OCI-LY1 (cell line): ENCODE measurements at regions not wholly inside any gene's neighbourhood (a gene's known extent, or its start where the extent isn't known, plus 50 kb on each side); places are given as distances from the start of the nearest gene placed in this dataset.

ENCODE experiments used
- EZH2 ChIP-seq: fragments of 200-600 bp; sonication (generic), shearing (Covaris generic); IDR thresholded peaks from 2 replicates; pipeline ENCODE4 v1.8.0; 2017; ENCODE audit warnings: borderline replicate concordance, mixed run types, mild to moderate bottlenecking, antibody characterized with exemption, low read length, moderate library complexity, mixed read lengths
- TF ChIP-seq, protein P1 (sequence below): fragments of 200-600 bp; sonication (generic), shearing (Covaris generic); IDR thresholded peaks from 2 replicates; pipeline ENCODE4 v1.5.1; 2017; ENCODE audit warnings: mild to moderate bottlenecking, antibody characterized with exemption, low read length, moderate library complexity, mixed read lengths

DNA sequence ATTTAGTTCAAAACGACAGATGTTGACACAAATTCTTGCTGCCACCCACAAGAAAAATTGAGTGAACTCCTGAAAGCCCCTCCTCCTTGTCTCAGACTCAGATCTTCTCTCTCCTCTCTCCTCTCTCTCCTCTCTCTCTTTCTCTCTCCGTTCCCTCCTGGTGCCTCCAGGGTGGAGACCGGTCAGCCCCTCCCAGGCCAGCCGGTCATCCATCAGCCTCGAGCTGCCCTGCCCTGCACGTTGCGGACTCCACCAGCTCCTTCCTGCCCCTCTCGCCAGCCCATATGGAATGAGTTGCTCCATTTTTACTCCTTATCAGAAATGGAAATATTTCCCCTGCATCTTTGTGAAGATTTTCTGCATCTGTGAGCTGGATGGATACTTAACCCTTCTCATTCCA, 103.8 kb downstream of the TBX5 start:
- TF ChIP-seq, protein P1, sequence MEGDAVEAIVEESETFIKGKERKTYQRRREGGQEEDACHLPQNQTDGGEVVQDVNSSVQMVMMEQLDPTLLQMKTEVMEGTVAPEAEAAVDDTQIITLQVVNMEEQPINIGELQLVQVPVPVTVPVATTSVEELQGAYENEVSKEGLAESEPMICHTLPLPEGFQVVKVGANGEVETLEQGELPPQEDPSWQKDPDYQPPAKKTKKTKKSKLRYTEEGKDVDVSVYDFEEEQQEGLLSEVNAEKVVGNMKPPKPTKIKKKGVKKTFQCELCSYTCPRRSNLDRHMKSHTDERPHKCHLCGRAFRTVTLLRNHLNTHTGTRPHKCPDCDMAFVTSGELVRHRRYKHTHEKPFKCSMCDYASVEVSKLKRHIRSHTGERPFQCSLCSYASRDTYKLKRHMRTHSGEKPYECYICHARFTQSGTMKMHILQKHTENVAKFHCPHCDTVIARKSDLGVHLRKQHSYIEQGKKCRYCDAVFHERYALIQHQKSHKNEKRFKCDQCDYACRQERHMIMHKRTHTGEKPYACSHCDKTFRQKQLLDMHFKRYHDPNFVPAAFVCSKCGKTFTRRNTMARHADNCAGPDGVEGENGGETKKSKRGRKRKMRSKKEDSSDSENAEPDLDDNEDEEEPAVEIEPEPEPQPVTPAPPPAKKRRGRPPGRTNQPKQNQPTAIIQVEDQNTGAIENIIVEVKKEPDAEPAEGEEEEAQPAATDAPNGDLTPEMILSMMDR, result no peak
- TF ChIP-seq EZH2, result no peak
